K562 (cell line): ENCODE measurements at regions not wholly inside any gene's neighbourhood (a gene's known extent, or its start where the extent isn't known, plus 50 kb on each side); places are given as distances from the start of the nearest gene placed in this dataset.

Experiments used
- ETS2 ChIP-seq: IDR thresholded peaks from 2 replicates; pipeline ENCODE4 v1.6.1; 2016; ENCODE audit warnings: borderline replicate concordance, missing genetic modification characterization, mild to moderate bottlenecking, moderate library complexity, missing compliant biosample characterization; ENCODE audit not compliant: poor library complexity, severe bottlenecking
- MYC ChIP-seq, 2 experiments: fragments of 250-450 bp in 1 of 2; sonication (Bioruptor Pico) in 1 of 2; IDR thresholded peaks; 2 replicates each; pipeline versions ENCODE4 v1.5.1 to v1.6.1; 2012 to 2021; ENCODE audit warnings: low read depth in 2 of 2, borderline replicate concordance in 1 of 2, improper control_type of control experiment in 1 of 2, low read length in 1 of 2, mild to moderate bottlenecking in 1 of 2, moderate library complexity in 1 of 2
- POU5F1 ChIP-seq: fragments of 150-350 bp; IDR thresholded peaks from 2 replicates; pipeline ENCODE4 v1.6.1; 2014; ENCODE audit warnings: borderline replicate concordance, low read length, low read depth, mild to moderate bottlenecking; ENCODE audit not compliant: partially characterized antibody
- TARDBP ChIP-seq: fragments of 450-650 bp; IDR thresholded peaks from 2 replicates; pipeline ENCODE4 v1.6.1; 2016
- ZNF134 ChIP-seq: fragments of 250-450 bp; sonication (Bioruptor Pico); conservative IDR thresholded peaks from 2 replicates; pipeline ENCODE4 v1.4.0; 2020
- ZNF282 ChIP-seq: sonication (generic); formaldehyde crosslinking; IDR thresholded peaks from 2 replicates; pipeline ENCODE4 v1.8.1; 2023; ENCODE audit warnings: missing genetic modification reagents
- ZNF507 ChIP-seq: conservative IDR thresholded peaks from 2 replicates; pipeline ENCODE4 v1.6.1; 2017; ENCODE audit warnings: missing genetic modification characterization, missing compliant biosample characterization
- TF ChIP-seq, protein P1 (sequence below), 3 experiments: IDR thresholded peaks in 2 of 3; conservative IDR thresholded peaks in 1 of 3; 2 replicates each; pipeline ENCODE4 v1.5.1; 2011 to 2012; ENCODE audit warnings: low read length in 3 of 3, mild to moderate bottlenecking in 3 of 3, control low read depth in 2 of 3, improper control_type of control experiment in 1 of 3, inconsistent platforms in 1 of 3, low read depth in 1 of 3, mixed read lengths in 1 of 3, moderate library complexity in 1 of 3; ENCODE audit not compliant: insufficient read depth in 2 of 3

DNA sequence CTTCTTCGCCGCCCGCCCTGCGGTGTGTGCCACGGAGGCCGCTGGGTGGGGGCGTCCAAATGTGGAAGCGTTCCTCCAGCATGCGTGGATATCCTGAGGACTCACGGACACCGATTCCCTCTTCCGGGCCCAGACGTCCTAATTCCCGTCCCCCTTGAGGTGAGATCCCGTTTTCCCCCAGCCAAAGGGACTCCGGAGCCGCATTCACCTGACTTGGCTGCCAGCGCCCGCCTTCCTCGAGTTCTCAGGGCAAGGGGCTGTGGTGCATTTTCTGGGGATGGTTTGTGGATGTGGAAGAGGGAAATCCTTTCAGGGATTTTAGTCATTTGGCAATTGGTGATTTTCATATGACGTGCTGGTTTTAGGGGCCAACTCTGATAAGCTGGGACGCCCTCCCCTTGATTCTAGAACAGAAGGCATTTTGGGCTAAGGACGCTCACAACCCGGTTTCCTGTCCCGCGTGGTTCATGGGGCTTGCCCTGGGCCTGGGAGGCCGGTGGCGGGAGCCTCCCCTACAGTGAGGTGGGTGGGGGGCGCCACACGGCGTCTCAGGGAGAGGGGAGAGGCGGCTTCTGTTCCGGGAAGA lies 165.4 kb downstream of the ACTR3B start:
- no peak for TF ChIP-seq ZNF134
- TF ChIP-seq ZNF282 (CRISPR knock-in tag): no peak
- no peak for TF ChIP-seq POU5F1
- no peak for TF ChIP-seq TARDBP
- TF ChIP-seq ETS2 (tag): no peak
- no peak for TF ChIP-seq ZNF507 (tag)
- TF ChIP-seq MYC (IDR thresholded peaks at IDR 0.05; ENCODE audit: low read depth, low read length): no peak
- no peak for TF ChIP-seq MYC (CRISPR knock-in tag; IDR thresholded peaks at IDR 0.05; ENCODE audit: borderline replicate concordance, low read depth)
- TF ChIP-seq, protein P1, sequence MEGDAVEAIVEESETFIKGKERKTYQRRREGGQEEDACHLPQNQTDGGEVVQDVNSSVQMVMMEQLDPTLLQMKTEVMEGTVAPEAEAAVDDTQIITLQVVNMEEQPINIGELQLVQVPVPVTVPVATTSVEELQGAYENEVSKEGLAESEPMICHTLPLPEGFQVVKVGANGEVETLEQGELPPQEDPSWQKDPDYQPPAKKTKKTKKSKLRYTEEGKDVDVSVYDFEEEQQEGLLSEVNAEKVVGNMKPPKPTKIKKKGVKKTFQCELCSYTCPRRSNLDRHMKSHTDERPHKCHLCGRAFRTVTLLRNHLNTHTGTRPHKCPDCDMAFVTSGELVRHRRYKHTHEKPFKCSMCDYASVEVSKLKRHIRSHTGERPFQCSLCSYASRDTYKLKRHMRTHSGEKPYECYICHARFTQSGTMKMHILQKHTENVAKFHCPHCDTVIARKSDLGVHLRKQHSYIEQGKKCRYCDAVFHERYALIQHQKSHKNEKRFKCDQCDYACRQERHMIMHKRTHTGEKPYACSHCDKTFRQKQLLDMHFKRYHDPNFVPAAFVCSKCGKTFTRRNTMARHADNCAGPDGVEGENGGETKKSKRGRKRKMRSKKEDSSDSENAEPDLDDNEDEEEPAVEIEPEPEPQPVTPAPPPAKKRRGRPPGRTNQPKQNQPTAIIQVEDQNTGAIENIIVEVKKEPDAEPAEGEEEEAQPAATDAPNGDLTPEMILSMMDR (IDR thresholded peaks at IDR 0.05 in 2 of 3, conservative IDR thresholded peaks at IDR 0.05 in 1 of 3; ENCODE audit: insufficient read depth in 2 of 3, low read depth in 1 of 3, low read length in 3 of 3): no peak
